Prostate gland (tissue), 2 donors: ENCODE measurements at regions not wholly inside any gene's neighbourhood (a gene's known extent, or its start where the extent isn't known, plus 50 kb on each side); places are given as distances from the start of the nearest gene placed in this dataset.

Source experiments
- DNase-seq: peaks from one replicate; pipeline ENCODE4 v3.0.0-alpha.2; 2019; ENCODE audit warnings: low spot score
- H3K27ac ChIP-seq, 2 donors: fragments of 200-600 bp; sonication (generic); 2 replicates each; pipeline ENCODE4 v1.5.1; 2017 to 2019
- H3K27me3 ChIP-seq: fragments of 200-600 bp; sonication (generic); replicated peaks from 2 replicates; pipeline ENCODE4 v1.5.1; 2019; ENCODE audit not compliant: insufficient read depth
- H3K36me3 ChIP-seq, 2 donors: fragments of 200-600 bp; sonication (generic); 1 replicate in 1 of 2; 2 replicates in 1 of 2; pipeline versions ENCODE4 v1.5.1 to v1.8.1; 2017 to 2019
- H3K4me1 ChIP-seq: fragments of 200-600 bp; sonication (generic); replicated peaks from 2 replicates; pipeline ENCODE4 v1.5.1; 2019
- H3K4me3 ChIP-seq, 2 donors: fragments of 200-600 bp; sonication (generic); 2 replicates each; pipeline ENCODE4 v1.5.1; 2017 to 2019
- H3K9me3 ChIP-seq: fragments of 200-600 bp; sonication (generic); 2 replicates; pipeline ENCODE4 v1.5.1; 2017
- CTCF ChIP-seq, 4 experiments: fragments of 200-600 bp in 2 of 4; fragments of 450-650 bp in 2 of 4; sonication (generic) in 2 of 4; IDR thresholded peaks; 1 replicate in 3 of 4; 2 replicates in 1 of 4; pipeline ENCODE4 v1.5.1; 2016 to 2019; ENCODE audit warnings: antibody characterized with exemption in 4 of 4, mild to moderate bottlenecking in 2 of 4, moderate library complexity in 2 of 4
- POLR2A ChIP-seq: fragments of 450-650 bp; IDR thresholded peaks from one replicate; pipeline ENCODE4 v1.6.1; 2016; ENCODE audit warnings: antibody characterized with exemption, mild to moderate bottlenecking
- POLR2AphosphoS5 ChIP-seq: sonication (generic); formaldehyde crosslinking; IDR thresholded peaks from one replicate; pipeline ENCODE4 v1.6.1; 2017; ENCODE audit warnings: antibody characterized with exemption
- WGBS: methylation state at CpG from one replicate; pipeline ENCODE4 v1.1.5; 2018; 5-methylcytosine and 5-hydroxymethylcytosine counted together
- intact Hi-C: fragments of 100-400 bp; cut with DNase I; formaldehyde crosslinking; loops from one replicate; pipeline ENCODE4 v1.14.2; 2022

DNA sequence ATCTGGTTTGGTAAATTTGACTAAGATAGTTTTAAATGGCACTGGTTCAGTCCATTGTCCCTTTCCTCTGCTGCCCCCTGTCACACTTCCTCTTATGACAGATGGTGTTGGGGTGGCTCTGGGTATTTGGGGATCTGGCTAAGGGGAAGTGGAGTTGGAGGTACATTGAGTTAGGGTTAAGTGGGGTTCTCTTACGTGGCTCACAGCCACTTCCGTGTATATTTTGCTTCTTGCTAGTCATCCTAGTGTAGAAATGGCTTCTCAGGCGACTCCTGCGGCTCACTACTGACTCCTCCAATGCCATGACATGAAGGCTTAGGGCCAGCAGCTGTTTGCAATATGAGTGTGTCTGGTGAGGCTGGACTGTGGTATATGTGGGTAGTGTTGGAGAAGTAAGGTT is 187.0 kb downstream of the HAUS1 start:
- no peaks in the 10 kb centered on the region for H3K27me3 ChIP-seq
- WGBS, result 91% methylated on average over 4 of the region's 4 CpGs
- no peaks in the 10 kb centered on the region for H3K9me3 ChIP-seq
- intact Hi-C loops, result no loop called here
- H3K4me3 ChIP-seq, result no peak overlapping the region
- DNase-seq, result no peak
- no peaks in the 10 kb centered on the region for H3K36me3 ChIP-seq
- H3K27ac ChIP-seq, result no peak overlapping the region
- H3K4me1 ChIP-seq, result no peaks in the 10 kb centered on the region
- TF ChIP-seq POLR2A (no peak), POLR2AphosphoS5 (no peak), CTCF (IDR thresholded peaks at IDR 0.05) (no peak)

DNA sequence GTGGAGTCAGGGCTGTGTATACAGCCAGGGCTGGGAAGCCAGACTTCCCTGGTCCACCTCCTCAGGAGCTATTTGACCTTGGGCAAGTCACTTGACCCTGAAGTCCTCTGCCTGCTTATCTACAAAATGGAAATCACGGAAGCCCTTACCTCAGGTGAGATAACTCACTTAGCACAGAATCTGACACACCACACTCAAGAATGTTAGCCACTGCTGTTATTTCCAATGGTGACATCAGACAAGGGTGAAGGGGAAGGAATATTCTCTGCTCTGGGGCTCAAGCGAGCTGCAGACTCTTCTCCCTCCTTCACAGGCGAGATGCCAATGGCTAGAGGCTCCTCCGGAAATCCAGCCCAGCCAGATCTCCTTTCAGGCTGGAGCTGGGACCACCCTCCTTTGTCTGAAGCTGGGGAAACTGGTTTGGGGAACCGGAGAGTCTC is 189.6 kb downstream of the HAUS1 start:
- no peak for DNase-seq
- WGBS, result 21% methylated on average over 5 of the region's 5 CpGs
- Histone ChIP-seq H3K4me3 (no peak overlapping the region), H3K36me3 (no peaks in the 10 kb centered on the region), H3K4me1 (no peaks in the 10 kb centered on the region), H3K27me3 (no peaks in the 10 kb centered on the region), H3K9me3 (no peaks in the 10 kb centered on the region), H3K27ac (no peak overlapping the region)
- no peak for TF ChIP-seq CTCF (IDR thresholded peaks at IDR 0.05)
- intact Hi-C loops, result no loop called here

DNA sequence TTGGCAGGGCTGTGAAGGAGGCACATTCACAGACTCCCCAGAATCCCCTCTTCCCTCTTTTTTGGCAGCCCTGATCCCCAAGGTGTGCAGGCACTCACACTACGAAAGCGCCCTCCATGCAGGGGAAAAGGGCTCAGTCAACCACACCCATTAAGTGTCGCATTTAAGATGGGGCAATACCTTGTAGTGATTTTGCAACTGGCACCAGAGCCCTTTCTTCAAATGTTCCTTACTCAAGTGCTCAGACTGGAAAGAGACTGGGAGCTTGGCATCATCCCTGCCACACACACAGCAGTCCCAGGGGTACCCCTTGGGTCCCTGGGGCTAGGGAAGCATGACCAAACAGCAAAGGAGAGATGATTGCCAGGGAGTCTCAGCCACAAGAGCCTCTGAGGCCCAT is 190.1 kb downstream of the HAUS1 start:
- DNase-seq, result no peak
- Histone ChIP-seq H3K9me3 (no peaks in the 10 kb centered on the region), H3K36me3 (no peaks in the 10 kb centered on the region), H3K4me1 (no peaks in the 10 kb centered on the region), H3K4me3 (no peak overlapping the region), H3K27ac (no peak overlapping the region), H3K27me3 (no peaks in the 10 kb centered on the region)
- TF ChIP-seq CTCF (IDR thresholded peaks at IDR 0.05), result no peak
- no peak for TF ChIP-seq POLR2A
- TF ChIP-seq POLR2AphosphoS5, result no peak
- 60% methylated on average over 3 of the region's 3 CpGs for WGBS
- intact Hi-C loops, result no loop called here

DNA sequence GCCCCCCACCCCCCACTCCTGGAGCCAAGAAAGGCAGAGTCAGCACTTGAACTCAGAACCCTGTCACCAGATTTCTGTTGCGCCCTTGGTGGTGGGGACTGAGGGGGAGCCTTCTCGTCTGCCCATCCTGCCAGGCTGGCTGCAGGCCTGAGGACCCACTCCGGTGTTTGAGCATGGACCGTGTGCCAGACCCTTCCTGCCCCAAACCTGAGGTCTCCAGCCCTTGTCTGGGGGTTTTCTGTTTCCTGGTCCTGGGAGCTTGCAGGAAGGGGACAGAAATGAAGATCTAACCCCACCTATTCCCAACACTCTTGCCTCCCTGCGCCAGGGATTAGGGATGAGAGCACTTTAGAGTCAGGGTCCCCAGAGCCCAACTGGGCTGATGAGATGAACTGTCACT is 190.6 kb downstream of the HAUS1 start:
- 89% methylated on average over 5 of the region's 5 CpGs for WGBS
- Histone ChIP-seq H3K4me1 (no peaks in the 10 kb centered on the region), H3K36me3 (no peaks in the 10 kb centered on the region), H3K27me3 (no peaks in the 10 kb centered on the region), H3K27ac (no peak overlapping the region), H3K9me3 (no peaks in the 10 kb centered on the region), H3K4me3 (no peak overlapping the region)
- DNase-seq, result no peak
- TF ChIP-seq POLR2A, result no peak
- TF ChIP-seq POLR2AphosphoS5, result no peak
- no peak for TF ChIP-seq CTCF (IDR thresholded peaks at IDR 0.05)
- intact Hi-C loops, result no loop called here

DNA sequence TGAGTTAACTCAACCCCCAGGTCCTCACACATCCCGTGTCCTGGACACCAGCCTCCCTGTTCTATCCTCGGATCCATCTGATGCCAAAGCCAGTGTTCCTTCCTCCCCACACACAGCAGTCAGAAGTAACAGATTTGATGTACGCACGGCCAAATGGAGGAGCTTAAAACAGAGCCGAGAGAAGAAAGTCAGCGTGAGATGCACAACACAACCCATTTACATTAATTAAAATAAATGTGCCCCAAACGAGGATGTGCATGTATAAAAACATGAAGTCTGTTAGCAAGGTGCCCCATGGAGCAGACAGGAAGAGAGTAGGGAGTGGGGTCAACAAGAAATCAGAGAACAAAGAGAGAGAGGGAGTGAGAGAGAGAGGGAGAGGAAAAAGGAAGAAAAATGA is 191.2 kb downstream of the HAUS1 start:
- 78% methylated on average over 7 of the region's 7 CpGs for WGBS
- Histone ChIP-seq H3K9me3 (no peaks in the 10 kb centered on the region), H3K27me3 (no peaks in the 10 kb centered on the region), H3K36me3 (no peaks in the 10 kb centered on the region), H3K27ac (no peak overlapping the region), H3K4me1 (no peaks in the 10 kb centered on the region), H3K4me3 (no peak overlapping the region)
- intact Hi-C loops, result no loop called here
- no peak for DNase-seq
- no peak for TF ChIP-seq POLR2A
